Astrocyte (in vitro differentiated cells and primary cell): ENCODE measurements at regions not wholly inside any gene's neighbourhood (a gene's known extent, or its start where the extent isn't known, plus 50 kb on each side); places are given as distances from the start of the nearest gene placed in this dataset.

Experiments used
- DNase-seq: peaks from one replicate; pipeline ENCODE4 v3.0.0-alpha.2; 2010; ENCODE audit warnings: low read depth
- FAIRE-seq: peaks from 2 replicates; lab custom pipeline; 2011; peaks lifted over from hg19 to GRCh38; lab: Jason Lieb, UNC
- H2AFZ ChIP-seq: 2 replicates; pipeline ENCODE4 v1.6.0; 2012; ENCODE audit warnings: low read depth, low read length, inconsistent platforms
- H3K27ac ChIP-seq: 2 replicates; pipeline ENCODE4 v1.5.1; 2011; ENCODE audit warnings: low read depth, low read length, inconsistent platforms
- H3K27me3 ChIP-seq: 2 replicates; pipeline ENCODE4 v1.6.0; 2011; ENCODE audit warnings: low read length, inconsistent platforms; ENCODE audit not compliant: insufficient read depth
- H3K36me3 ChIP-seq: 2 replicates; pipeline ENCODE4 v1.5.1; 2011; ENCODE audit warnings: low read length, inconsistent platforms; ENCODE audit not compliant: insufficient read depth
- H3K4me1 ChIP-seq: 2 replicates; pipeline ENCODE4 v1.5.1; 2011; ENCODE audit warnings: low read length, inconsistent platforms; ENCODE audit not compliant: insufficient read depth
- H3K4me2 ChIP-seq: 2 replicates; pipeline ENCODE4 v1.6.0; 2012; ENCODE audit warnings: low read length, inconsistent platforms
- H3K4me3 ChIP-seq: 2 replicates; pipeline ENCODE4 v1.5.1; 2011; ENCODE audit warnings: low read depth, mild to moderate bottlenecking, low read length, inconsistent platforms; ENCODE audit not compliant: insufficient read depth
- H3K79me2 ChIP-seq: 2 replicates; pipeline ENCODE4 v1.6.0; 2012; ENCODE audit warnings: mild to moderate bottlenecking, low read length, inconsistent platforms; ENCODE audit not compliant: insufficient read depth
- H3K9ac ChIP-seq: 2 replicates; pipeline ENCODE4 v1.6.0; 2012; ENCODE audit warnings: mild to moderate bottlenecking, low read length, inconsistent platforms
- H3K9me3 ChIP-seq: 2 replicates; pipeline ENCODE4 v1.5.1; 2012; ENCODE audit warnings: low read depth, mild to moderate bottlenecking, low read length, inconsistent platforms; ENCODE audit not compliant: insufficient read depth
- H4K20me1 ChIP-seq: 2 replicates; pipeline ENCODE4 v1.6.0; 2012; ENCODE audit warnings: low read length, inconsistent platforms; ENCODE audit not compliant: insufficient read depth
- H3K27ac Mint-ChIP-seq: one replicate; pipeline ENCODE4 v1.8.0; 2021; ENCODE audit warnings: mild to moderate bottlenecking, mixed read lengths; ENCODE audit not compliant: unreplicated experiment
- H3K27me3 Mint-ChIP-seq: one replicate; pipeline ENCODE4 v1.8.0; 2021; ENCODE audit warnings: low read depth, mixed read lengths; ENCODE audit not compliant: unreplicated experiment
- H3K36me3 Mint-ChIP-seq: one replicate; pipeline ENCODE4 v1.8.0; 2021; ENCODE audit warnings: low read depth, mixed read lengths; ENCODE audit not compliant: unreplicated experiment
- H3K4me1 Mint-ChIP-seq: one replicate; pipeline ENCODE4 v1.8.0; 2021; ENCODE audit warnings: low read depth, mixed read lengths; ENCODE audit not compliant: unreplicated experiment
- H3K4me3 Mint-ChIP-seq: one replicate; pipeline ENCODE4 v1.8.0; 2021; ENCODE audit warnings: mild to moderate bottlenecking, moderate library complexity, mixed read lengths; ENCODE audit not compliant: unreplicated experiment
- H3K9me3 Mint-ChIP-seq: one replicate; pipeline ENCODE4 v1.8.0; 2021; ENCODE audit warnings: mild to moderate bottlenecking, mixed read lengths; ENCODE audit not compliant: unreplicated experiment
- EZH2 ChIP-seq: IDR thresholded peaks from 2 replicates; pipeline ENCODE4 v1.6.1; 2012; ENCODE audit warnings: mild to moderate bottlenecking, low read length, inconsistent platforms; ENCODE audit not compliant: insufficient read depth
- TF ChIP-seq, protein P1 (sequence below): IDR thresholded peaks from 2 replicates; pipeline ENCODE4 v1.5.1; 2011; ENCODE audit warnings: low read depth, mild to moderate bottlenecking, inconsistent platforms, low read length, moderate library complexity; ENCODE audit not compliant: insufficient read depth

DNA sequence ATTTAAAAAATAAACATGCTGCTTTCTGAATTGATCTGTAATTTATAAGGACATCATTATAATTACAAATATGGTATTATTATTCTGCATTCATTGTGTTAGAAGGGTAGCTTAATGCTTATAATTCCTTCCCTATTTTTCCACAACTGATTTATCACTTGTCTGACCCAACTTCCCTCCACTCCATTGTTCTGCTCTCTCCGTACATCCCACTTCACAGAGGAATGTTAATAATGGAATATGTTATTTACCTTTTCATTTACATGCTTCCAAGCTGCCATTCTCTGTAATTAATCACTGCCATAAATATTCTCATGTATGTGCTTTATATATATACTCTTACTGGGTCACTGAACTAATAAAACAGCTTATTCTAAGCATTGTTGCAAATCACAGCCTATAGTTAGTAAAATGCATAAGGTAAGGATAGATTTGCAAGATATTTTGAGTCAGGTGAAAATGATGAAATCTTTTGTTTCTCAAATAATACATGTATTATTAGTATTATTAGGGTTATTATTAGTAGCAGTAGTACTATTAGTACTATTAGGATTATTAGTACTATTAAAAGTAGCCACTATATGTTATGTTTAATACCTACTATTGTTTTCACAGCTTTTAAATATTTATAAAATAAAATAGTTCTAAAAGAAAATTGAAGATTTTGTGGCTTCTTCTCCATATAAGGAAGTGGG, 70.6 kb upstream of the NEK7 start:
- Histone ChIP-seq H3K36me3 (no peaks in the 10 kb centered on the region), H3K9me3 (no peaks in the 10 kb centered on the region), H3K4me1 (no peaks in the 10 kb centered on the region), H3K79me2 (no peaks in the 10 kb centered on the region), H3K4me2 (no peak overlapping the region), H4K20me1 (no peaks in the 10 kb centered on the region), H3K4me3 (no peak overlapping the region), H3K27me3 (no peaks in the 10 kb centered on the region), H3K27ac (no peak overlapping the region), H3K9ac (no peak overlapping the region), H2AFZ (no peak overlapping the region)
- TF ChIP-seq EZH2, result no peak
- H3K27ac Mint-ChIP-seq, result no peak overlapping the region
- DNase-seq (no peak), FAIRE-seq (no peak)
- no peaks in the 10 kb centered on the region for H3K27me3 Mint-ChIP-seq
- no peak overlapping the region for H3K4me3 Mint-ChIP-seq
- H3K9me3 Mint-ChIP-seq, result no peaks in the 10 kb centered on the region
- H3K4me1 Mint-ChIP-seq, result peaks cover 7% of the 10 kb centered on the region
- no peaks in the 10 kb centered on the region for H3K36me3 Mint-ChIP-seq

DNA sequence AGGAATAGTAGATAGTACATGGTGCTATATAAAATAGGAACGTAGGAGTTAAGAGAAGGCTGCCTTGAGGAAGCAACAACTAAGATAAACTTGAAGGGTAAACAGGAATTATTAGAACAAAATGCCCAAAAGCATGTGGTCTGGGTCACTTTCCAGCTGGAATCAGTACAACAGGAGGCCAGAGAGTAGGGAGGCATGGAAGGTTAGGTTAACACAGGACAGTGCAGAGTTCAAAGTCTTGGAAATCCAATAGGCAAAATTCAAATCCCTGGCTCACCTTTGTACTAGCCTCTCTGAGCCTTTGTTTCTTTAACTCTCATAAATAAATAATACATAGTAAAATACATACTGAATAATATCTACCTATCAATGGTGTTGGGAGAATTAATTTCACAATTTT, 69.0 kb upstream of the NEK7 start:
- H3K79me2 ChIP-seq, result no peaks in the 10 kb centered on the region
- no peak overlapping the region for H3K27ac ChIP-seq
- no peak overlapping the region for H3K4me3 ChIP-seq
- H3K4me2 ChIP-seq, result no peak overlapping the region
- H3K4me1 ChIP-seq, result no peaks in the 10 kb centered on the region
- H3K27ac Mint-ChIP-seq, result no peak overlapping the region
- no peaks in the 10 kb centered on the region for H3K27me3 ChIP-seq
- DNase-seq (no peak), FAIRE-seq (no peak)
- H3K9ac ChIP-seq, result no peak overlapping the region
- H3K36me3 ChIP-seq, result no peaks in the 10 kb centered on the region
- H3K4me3 Mint-ChIP-seq, result no peak overlapping the region
- no peak for TF ChIP-seq EZH2
- TF ChIP-seq, protein P1, sequence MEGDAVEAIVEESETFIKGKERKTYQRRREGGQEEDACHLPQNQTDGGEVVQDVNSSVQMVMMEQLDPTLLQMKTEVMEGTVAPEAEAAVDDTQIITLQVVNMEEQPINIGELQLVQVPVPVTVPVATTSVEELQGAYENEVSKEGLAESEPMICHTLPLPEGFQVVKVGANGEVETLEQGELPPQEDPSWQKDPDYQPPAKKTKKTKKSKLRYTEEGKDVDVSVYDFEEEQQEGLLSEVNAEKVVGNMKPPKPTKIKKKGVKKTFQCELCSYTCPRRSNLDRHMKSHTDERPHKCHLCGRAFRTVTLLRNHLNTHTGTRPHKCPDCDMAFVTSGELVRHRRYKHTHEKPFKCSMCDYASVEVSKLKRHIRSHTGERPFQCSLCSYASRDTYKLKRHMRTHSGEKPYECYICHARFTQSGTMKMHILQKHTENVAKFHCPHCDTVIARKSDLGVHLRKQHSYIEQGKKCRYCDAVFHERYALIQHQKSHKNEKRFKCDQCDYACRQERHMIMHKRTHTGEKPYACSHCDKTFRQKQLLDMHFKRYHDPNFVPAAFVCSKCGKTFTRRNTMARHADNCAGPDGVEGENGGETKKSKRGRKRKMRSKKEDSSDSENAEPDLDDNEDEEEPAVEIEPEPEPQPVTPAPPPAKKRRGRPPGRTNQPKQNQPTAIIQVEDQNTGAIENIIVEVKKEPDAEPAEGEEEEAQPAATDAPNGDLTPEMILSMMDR, result no peak
- H3K9me3 Mint-ChIP-seq, result no peaks in the 10 kb centered on the region
- H2AFZ ChIP-seq, result no peak overlapping the region
- H3K27me3 Mint-ChIP-seq, result no peaks in the 10 kb centered on the region
- no peaks in the 10 kb centered on the region for H3K36me3 Mint-ChIP-seq
- peaks cover 7% of the 10 kb centered on the region for H3K4me1 Mint-ChIP-seq
- no peaks in the 10 kb centered on the region for H3K9me3 ChIP-seq
- H4K20me1 ChIP-seq, result no peaks in the 10 kb centered on the region

DNA sequence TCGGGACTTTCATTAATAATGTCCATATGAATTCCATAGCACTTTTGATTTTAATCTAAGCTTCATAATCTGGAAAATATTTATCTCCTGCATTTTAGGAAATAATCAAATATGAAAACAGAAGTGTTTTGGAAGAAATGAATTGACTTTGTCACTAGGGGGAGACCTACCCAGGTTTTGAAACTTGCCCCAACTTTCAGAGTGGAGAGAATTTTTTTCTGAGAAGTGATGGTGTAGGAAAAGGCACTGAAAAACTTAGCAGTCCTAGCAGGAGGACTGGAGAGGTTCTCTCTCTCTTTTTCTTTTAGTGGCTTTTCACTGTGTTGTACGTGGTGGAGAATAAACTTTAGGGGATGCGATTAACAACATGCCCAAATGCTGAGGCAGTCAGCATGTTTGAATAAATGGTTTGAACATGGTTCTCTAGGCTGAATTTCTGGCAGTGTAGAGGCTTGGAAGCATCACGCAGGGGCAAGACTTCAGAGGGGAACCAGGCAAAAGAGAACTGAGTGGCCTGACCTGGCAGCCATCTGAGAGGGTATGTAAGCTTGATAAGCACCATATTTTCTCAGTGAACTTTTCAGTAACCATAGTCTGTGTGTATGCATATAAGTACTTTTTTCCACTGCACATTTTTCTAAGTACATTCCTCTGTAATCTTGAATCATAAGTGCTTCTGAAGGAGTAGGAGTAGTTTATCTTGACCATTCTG, 68.3 kb upstream of the NEK7 start:
- Mint-ChIP-seq H3K27me3 (no peaks in the 10 kb centered on the region), H3K36me3 (no peaks in the 10 kb centered on the region), H3K4me1 (peaks cover 7% of the 10 kb centered on the region), H3K9me3 (no peaks in the 10 kb centered on the region), H3K4me3 (peak overlapping the region; percentile 78), H3K27ac (peak overlapping the region; percentile 60)
- H3K9me3 ChIP-seq, result no peaks in the 10 kb centered on the region
- no peaks in the 10 kb centered on the region for H3K79me2 ChIP-seq
- no peaks in the 10 kb centered on the region for H3K4me1 ChIP-seq
- peak; percentile 97 for FAIRE-seq
- no peaks in the 10 kb centered on the region for H4K20me1 ChIP-seq
- H3K27me3 ChIP-seq, result no peaks in the 10 kb centered on the region
- no peaks in the 10 kb centered on the region for H3K36me3 ChIP-seq
- H3K27ac ChIP-seq, result peak overlapping the region; percentile 44
- DNase-seq, result peak; percentile 88
- peak overlapping the region; percentile 66 for H3K4me2 ChIP-seq
- H3K4me3 ChIP-seq, result no peak overlapping the region
- H3K9ac ChIP-seq, result peak overlapping the region; percentile 55
- TF ChIP-seq EZH2, result no peak
- TF ChIP-seq, protein P1, result peak; percentile 63
- H2AFZ ChIP-seq, result peak overlapping the region; percentile 42
